Fibroblast of villous mesenchyme (primary cell): ENCODE measurements at regions not wholly inside any gene's neighbourhood (a gene's known extent, or its start where the extent isn't known, plus 50 kb on each side); places are given as distances from the start of the nearest gene placed in this dataset.
"Not testable (repeated sequence)": the region's sequence is repeated elsewhere in the genome, so short reads cannot be mapped to it uniquely, and the experiment has no call there.

ENCODE experiments used
- DNase-seq: peaks from one replicate; pipeline ENCODE4 v3.0.0-alpha.2; 2010; ENCODE audit warnings: low read depth
- H3K4me3 ChIP-seq: 2 replicates; pipeline ENCODE4 v1.5.1; 2011; ENCODE audit warnings: low read depth, mild to moderate bottlenecking, low read length
- TF ChIP-seq, protein P1 (sequence below): IDR thresholded peaks from 2 replicates; pipeline ENCODE4 v1.5.1; 2012; ENCODE audit warnings: low read depth, mild to moderate bottlenecking, low read length; ENCODE audit not compliant: insufficient read depth

DNA sequence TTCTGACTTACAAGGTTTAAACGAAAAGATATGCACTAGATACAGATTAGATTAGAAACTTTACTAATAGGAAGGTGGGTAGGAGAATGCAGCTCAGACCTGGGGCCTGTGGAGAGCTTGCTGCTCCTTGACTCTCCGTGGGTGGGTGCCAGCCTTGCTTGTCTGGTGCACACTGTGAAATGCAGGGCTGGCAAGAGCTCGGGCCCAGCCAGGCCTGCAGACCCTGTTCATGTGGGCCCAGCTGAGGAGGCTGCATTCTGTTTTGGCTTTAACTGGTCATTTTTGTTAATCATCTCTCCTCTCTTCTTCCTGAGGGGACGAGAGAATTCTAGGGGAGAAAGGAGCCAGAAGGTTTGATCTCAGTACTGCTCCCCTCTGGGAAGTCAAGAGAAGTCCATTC, 325.4 kb downstream of the QKI start:
- TF ChIP-seq, protein P1, sequence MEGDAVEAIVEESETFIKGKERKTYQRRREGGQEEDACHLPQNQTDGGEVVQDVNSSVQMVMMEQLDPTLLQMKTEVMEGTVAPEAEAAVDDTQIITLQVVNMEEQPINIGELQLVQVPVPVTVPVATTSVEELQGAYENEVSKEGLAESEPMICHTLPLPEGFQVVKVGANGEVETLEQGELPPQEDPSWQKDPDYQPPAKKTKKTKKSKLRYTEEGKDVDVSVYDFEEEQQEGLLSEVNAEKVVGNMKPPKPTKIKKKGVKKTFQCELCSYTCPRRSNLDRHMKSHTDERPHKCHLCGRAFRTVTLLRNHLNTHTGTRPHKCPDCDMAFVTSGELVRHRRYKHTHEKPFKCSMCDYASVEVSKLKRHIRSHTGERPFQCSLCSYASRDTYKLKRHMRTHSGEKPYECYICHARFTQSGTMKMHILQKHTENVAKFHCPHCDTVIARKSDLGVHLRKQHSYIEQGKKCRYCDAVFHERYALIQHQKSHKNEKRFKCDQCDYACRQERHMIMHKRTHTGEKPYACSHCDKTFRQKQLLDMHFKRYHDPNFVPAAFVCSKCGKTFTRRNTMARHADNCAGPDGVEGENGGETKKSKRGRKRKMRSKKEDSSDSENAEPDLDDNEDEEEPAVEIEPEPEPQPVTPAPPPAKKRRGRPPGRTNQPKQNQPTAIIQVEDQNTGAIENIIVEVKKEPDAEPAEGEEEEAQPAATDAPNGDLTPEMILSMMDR = no peak
- H3K4me3 ChIP-seq = no peak overlapping the region
- no peak for DNase-seq

DNA sequence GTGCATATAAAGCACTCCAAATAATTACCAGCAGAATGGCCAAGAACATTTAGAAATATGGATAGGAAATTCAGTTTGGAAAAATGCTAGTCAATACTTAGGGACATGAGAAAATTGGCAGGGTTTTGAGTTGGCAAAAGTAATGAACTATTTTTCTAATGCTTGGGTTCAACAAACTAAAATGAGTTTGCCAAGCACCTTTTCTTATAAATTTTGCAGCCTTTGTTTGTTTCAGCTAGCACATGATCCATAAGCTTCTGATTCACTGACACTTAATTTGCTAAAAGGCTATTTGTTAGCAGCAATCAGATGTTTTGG, 324.8 kb downstream of the QKI start:
- no peak for DNase-seq
- no peak overlapping the region for H3K4me3 ChIP-seq
- TF ChIP-seq, protein P1 = no peak

GRCh38 chr6:163738725-163739407, 324.3 kb downstream of the QKI start:
- TF ChIP-seq, protein P1 = no peak
- DNase-seq = peak; percentile 22
- no peak overlapping the region for H3K4me3 ChIP-seq

DNA sequence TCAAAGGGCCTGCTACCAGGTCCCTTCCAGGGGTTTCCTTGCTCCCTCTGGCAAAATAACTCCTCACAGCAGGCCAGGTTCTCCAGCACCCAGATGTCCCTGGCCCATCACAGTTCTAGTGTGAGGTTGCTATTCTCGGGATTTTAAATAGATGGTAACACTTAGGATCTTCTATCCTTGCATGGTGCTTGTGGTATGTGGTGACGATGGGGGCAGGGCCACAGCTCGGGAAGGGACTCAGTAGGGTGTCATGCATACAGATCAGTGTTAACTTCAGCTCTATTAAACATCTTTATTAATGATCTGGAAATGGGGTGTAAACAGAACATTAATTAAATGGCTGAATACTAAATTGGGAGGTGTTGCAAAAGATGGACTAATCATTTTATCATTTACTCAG, 323.8 kb downstream of the QKI start:
- TF ChIP-seq, protein P1 = no peak
- DNase-seq = no peak
- H3K4me3 ChIP-seq = no peak overlapping the region

- TF ChIP-seq, protein P1 = no peak
- no peak for DNase-seq
- no peak overlapping the region for H3K4me3 ChIP-seq
These were observed 320.6 kb downstream of the QKI start for GRCh38 chr6:163735076-163735475.

DNA sequence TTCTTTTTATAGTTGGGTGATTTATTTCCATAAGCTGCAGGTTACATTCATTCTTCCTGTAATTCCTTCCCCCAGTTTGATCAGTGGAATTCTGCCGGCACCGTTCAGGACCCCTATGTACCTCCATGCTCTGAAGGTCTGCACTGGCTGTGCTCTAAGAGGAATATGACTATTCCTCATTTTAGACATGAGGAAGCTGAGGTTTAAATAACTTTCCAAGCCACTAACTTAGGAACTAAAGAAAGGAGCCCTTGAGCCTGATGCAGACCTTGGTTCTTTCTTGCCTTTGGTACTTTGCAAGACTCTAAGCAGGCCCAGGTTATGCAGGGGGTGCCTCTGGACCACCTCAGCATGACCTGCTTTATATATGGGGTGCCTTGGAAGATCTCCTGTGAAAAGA, 318.5 kb downstream of the QKI start:
- no peak overlapping the region for H3K4me3 ChIP-seq
- no peak for DNase-seq
- TF ChIP-seq, protein P1 = no peak

GRCh38 chr6:163732479-163732878, 318.0 kb downstream of the QKI start:
- no peak for DNase-seq
- TF ChIP-seq, protein P1 = no peak
- H3K4me3 ChIP-seq = no peak overlapping the region

DNA sequence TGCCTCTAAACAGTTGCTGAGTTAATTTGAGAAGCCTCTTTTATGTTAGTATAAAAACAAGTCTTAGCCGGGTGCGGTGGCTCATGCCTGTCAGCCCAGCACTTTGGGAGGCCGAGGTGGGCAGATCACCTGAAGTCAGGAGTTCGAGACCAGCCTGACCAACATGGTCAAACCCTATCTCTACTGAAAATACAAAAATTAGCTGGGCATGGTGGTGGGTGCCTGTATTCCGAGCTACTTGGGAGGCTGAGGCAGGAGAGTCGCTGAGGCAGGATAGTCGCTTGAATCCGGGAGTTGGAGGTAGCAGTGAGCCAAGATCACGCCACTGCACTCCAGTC, 317.5 kb downstream of the QKI start:
- not testable (repeated sequence) for H3K4me3 ChIP-seq, DNase-seq
